Activated naive CD4-positive, alpha-beta T cell treated with anti-CD3 and anti-CD28 coated beads for 36 hours (primary cell): ENCODE measurements at regions not wholly inside any gene's neighbourhood (a gene's known extent, or its start where the extent isn't known, plus 50 kb on each side); places are given as distances from the start of the nearest gene placed in this dataset.

Source experiments
- CTCF ChIA-PET: fragments of 350-600 bp; sonication (Branson Sonifier 250); formaldehyde crosslinking; loops from one replicate; lab custom pipeline; 2021; ENCODE audit warnings: antibody characterized with exemption; lab: Charles Lee
- DNase-seq: peaks from one replicate; pipeline ENCODE4 v3.0.0-alpha.2; 2020
- H3K27ac Mint-ChIP-seq: one replicate; pipeline ENCODE4 v1.8.0; 2021; ENCODE audit warnings: mild to moderate bottlenecking, mixed read lengths
- H3K27me3 Mint-ChIP-seq: one replicate; pipeline ENCODE4 v1.8.0; 2021; ENCODE audit warnings: low read depth, mixed read lengths
- H3K36me3 Mint-ChIP-seq: one replicate; pipeline ENCODE4 v1.8.0; 2021; ENCODE audit warnings: low read depth, mixed read lengths
- H3K4me1 Mint-ChIP-seq: one replicate; pipeline ENCODE4 v1.8.0; 2021; ENCODE audit warnings: low read depth, mixed read lengths
- H3K4me3 Mint-ChIP-seq: one replicate; pipeline ENCODE4 v1.8.0; 2021; ENCODE audit warnings: mild to moderate bottlenecking, moderate library complexity, mixed read lengths
- H3K9me3 Mint-ChIP-seq: one replicate; pipeline ENCODE4 v1.8.0; 2021; ENCODE audit warnings: mixed read lengths
- intact Hi-C: fragments of 100-400 bp; cut with micrococcal nuclease; formaldehyde crosslinking; loops from one replicate; pipeline ENCODE4 v1.15.1; 2023

- Mint-ChIP-seq H3K27me3 (peaks cover 2% of the 10 kb centered on the region), H3K9me3 (no peaks in the 10 kb centered on the region), H3K4me1 (peaks cover 3% of the 10 kb centered on the region), H3K27ac (no peak overlapping the region), H3K4me3 (no peak overlapping the region), H3K36me3 (no peaks in the 10 kb centered on the region)
- CTCF ChIA-PET, result interaction anchor here (0.7 to 1.0 kb wide), 4 partner anchors 29 to 431 kb away, joined by 3 to 5 read pairs (median 4); no protein-coding TSS in a partner anchor
- DNase-seq, result no peak
- intact Hi-C loops, result no loop called here
Observed at GRCh38 chr13:73195091-73195490, 136.3 kb downstream of the KLF5 start.

- H3K27ac Mint-ChIP-seq, result no peak overlapping the region
- DNase-seq, result no peak
- peaks cover 2% of the 10 kb centered on the region for H3K27me3 Mint-ChIP-seq
- no peak overlapping the region for H3K4me3 Mint-ChIP-seq
- CTCF ChIA-PET, result no interaction called here
- no peaks in the 10 kb centered on the region for H3K9me3 Mint-ChIP-seq
- intact Hi-C loops, result no loop called here
- H3K4me1 Mint-ChIP-seq, result peaks cover 4% of the 10 kb centered on the region
- H3K36me3 Mint-ChIP-seq, result no peaks in the 10 kb centered on the region
Observed at GRCh38 chr13:73194310-73194709, 135.5 kb downstream of the KLF5 start.

GRCh38 chr13:73193554-73193953, 134.7 kb downstream of the KLF5 start:
- Mint-ChIP-seq H3K9me3 (no peaks in the 10 kb centered on the region), H3K4me1 (peaks cover 4% of the 10 kb centered on the region), H3K4me3 (no peak overlapping the region), H3K27ac (no peak overlapping the region), H3K36me3 (no peaks in the 10 kb centered on the region), H3K27me3 (peaks cover 2% of the 10 kb centered on the region)
- intact Hi-C loops, result no loop called here
- no peak for DNase-seq
- CTCF ChIA-PET, result interaction anchor here (0.5 kb wide), 1 partner anchor 166 kb away, joined by 3 read pairs; no protein-coding TSS in a partner anchor

- Mint-ChIP-seq H3K9me3 (no peaks in the 10 kb centered on the region), H3K27me3 (peaks cover 2% of the 10 kb centered on the region), H3K4me1 (peaks cover 4% of the 10 kb centered on the region), H3K36me3 (no peaks in the 10 kb centered on the region), H3K4me3 (no peak overlapping the region), H3K27ac (no peak overlapping the region)
- CTCF ChIA-PET, result no interaction called here
- DNase-seq, result no peak
- intact Hi-C loops, result no loop called here
Observed at GRCh38 chr13:73190477-73190876, 131.7 kb downstream of the KLF5 start.

DNA sequence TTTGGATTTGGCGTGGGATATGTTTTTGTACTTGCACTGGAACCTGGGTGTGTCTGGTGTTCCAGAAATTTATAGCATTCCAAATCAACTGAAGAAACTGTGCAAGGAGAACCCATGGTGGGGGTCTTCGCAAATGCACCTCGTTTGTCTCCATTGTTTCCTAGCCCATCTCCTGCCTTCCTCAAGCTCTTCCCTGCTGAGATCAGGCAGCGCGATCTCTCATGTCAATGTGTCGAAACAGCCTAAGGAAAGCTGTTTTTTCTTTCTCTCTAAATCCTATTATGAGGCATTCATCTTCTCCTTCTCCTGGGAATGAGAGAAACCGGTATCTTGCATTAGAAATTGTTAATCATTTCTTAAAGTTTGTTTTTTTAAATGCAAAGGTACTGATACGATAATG, 131.0 kb downstream of the KLF5 start:
- Mint-ChIP-seq H3K36me3 (no peaks in the 10 kb centered on the region), H3K4me3 (no peak overlapping the region), H3K4me1 (peaks cover 4% of the 10 kb centered on the region), H3K27me3 (peaks cover 2% of the 10 kb centered on the region), H3K27ac (no peak overlapping the region), H3K9me3 (no peaks in the 10 kb centered on the region)
- CTCF ChIA-PET, result no interaction called here
- intact Hi-C loops, result no loop called here
- no peak for DNase-seq

GRCh38 chr13:73189362-73189761, 130.6 kb downstream of the KLF5 start:
- CTCF ChIA-PET, result no interaction called here
- Mint-ChIP-seq H3K4me3 (no peak overlapping the region), H3K4me1 (peaks cover 4% of the 10 kb centered on the region), H3K27me3 (peaks cover 2% of the 10 kb centered on the region), H3K9me3 (no peaks in the 10 kb centered on the region), H3K27ac (no peak overlapping the region), H3K36me3 (no peaks in the 10 kb centered on the region)
- intact Hi-C loops, result no loop called here
- no peak for DNase-seq

- intact Hi-C loops, result no loop called here
- Mint-ChIP-seq H3K36me3 (no peaks in the 10 kb centered on the region), H3K4me3 (no peak overlapping the region), H3K27ac (no peak overlapping the region), H3K4me1 (peaks cover 4% of the 10 kb centered on the region), H3K27me3 (no peaks in the 10 kb centered on the region), H3K9me3 (no peaks in the 10 kb centered on the region)
- DNase-seq, result no peak
- CTCF ChIA-PET, result no interaction called here
Observed at GRCh38 chr13:73187106-73187505, 128.3 kb downstream of the KLF5 start.

- Mint-ChIP-seq H3K36me3 (no peaks in the 10 kb centered on the region), H3K27ac (no peak overlapping the region), H3K4me3 (no peak overlapping the region), H3K9me3 (no peaks in the 10 kb centered on the region), H3K27me3 (no peaks in the 10 kb centered on the region), H3K4me1 (no peaks in the 10 kb centered on the region)
- no peak for DNase-seq
- intact Hi-C loops, result no loop called here
- CTCF ChIA-PET, result no interaction called here
Observed at GRCh38 chr13:73179650-73180274, 121.0 kb downstream of the KLF5 start.

- Mint-ChIP-seq H3K4me3 (no peak overlapping the region), H3K27me3 (no peaks in the 10 kb centered on the region), H3K36me3 (no peaks in the 10 kb centered on the region), H3K27ac (no peak overlapping the region), H3K9me3 (no peaks in the 10 kb centered on the region), H3K4me1 (no peaks in the 10 kb centered on the region)
- CTCF ChIA-PET, result no interaction called here
- intact Hi-C loops, result no loop called here
- no peak for DNase-seq
Observed at GRCh38 chr13:73177916-73178565, 119.2 kb downstream of the KLF5 start.

DNA sequence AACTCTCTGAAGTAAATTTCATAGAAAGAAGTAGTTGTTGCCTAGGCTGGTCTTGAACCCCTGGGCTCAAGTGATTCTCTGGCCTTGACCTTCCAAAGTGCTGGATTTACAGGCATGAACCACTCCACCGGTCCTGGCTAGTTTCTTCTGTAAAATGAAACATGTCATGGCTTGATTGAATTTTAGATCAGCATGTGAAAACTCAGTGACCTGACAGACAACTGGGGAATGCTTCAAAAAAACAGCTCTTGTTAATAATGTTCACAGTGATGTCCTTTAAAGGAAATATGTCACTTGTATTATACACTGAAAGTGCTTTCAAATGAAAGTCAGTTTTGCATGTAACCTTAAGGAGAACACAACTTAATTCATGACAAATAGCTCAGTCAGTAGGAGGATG, 118.2 kb downstream of the KLF5 start:
- H3K27ac Mint-ChIP-seq, result no peak overlapping the region
- no peak for DNase-seq
- CTCF ChIA-PET, result interaction anchor here (0.6 kb wide), 1 partner anchor 297 kb away, joined by 4 read pairs; no protein-coding TSS in a partner anchor
- H3K27me3 Mint-ChIP-seq, result no peaks in the 10 kb centered on the region
- no peak overlapping the region for H3K4me3 Mint-ChIP-seq
- H3K4me1 Mint-ChIP-seq, result peaks cover under 1% of the 10 kb centered on the region
- H3K9me3 Mint-ChIP-seq, result no peaks in the 10 kb centered on the region
- H3K36me3 Mint-ChIP-seq, result no peaks in the 10 kb centered on the region
- intact Hi-C loops, result no loop called here

DNA sequence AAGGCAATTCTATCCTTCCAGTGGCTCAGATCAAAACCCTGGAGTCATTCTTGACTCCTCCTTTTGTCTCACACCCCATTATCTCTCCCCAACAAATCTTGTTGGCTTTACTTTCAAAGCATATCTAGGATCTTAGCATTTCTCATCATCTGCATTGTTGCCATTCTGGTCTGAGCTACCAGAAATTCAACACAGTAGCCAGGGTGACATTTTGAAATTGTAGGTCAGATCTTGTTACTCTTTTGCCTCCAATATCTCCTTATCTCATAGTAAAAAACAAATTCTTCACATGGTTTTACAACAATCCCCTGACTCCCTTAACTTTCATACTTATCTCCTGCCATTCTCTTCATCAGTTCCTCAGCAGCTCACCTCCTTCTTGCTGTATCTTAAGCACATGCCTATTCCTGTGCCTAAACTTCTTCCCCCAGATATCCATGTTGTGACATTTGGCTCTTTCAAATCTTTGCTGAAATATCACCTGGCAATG, 115.8 kb downstream of the KLF5 start:
- CTCF ChIA-PET, result no interaction called here
- intact Hi-C loops, result no loop called here
- H3K4me3 Mint-ChIP-seq, result no peak overlapping the region
- peaks cover 2% of the 10 kb centered on the region for H3K4me1 Mint-ChIP-seq
- DNase-seq, result no peak
- H3K27me3 Mint-ChIP-seq, result no peaks in the 10 kb centered on the region
- H3K36me3 Mint-ChIP-seq, result no peaks in the 10 kb centered on the region
- H3K27ac Mint-ChIP-seq, result no peak overlapping the region
- H3K9me3 Mint-ChIP-seq, result no peaks in the 10 kb centered on the region

- Mint-ChIP-seq H3K9me3 (no peaks in the 10 kb centered on the region), H3K27ac (no peak overlapping the region), H3K4me3 (no peak overlapping the region), H3K27me3 (no peaks in the 10 kb centered on the region), H3K36me3 (no peaks in the 10 kb centered on the region), H3K4me1 (peaks cover 2% of the 10 kb centered on the region)
- intact Hi-C loops, result no loop called here
- CTCF ChIA-PET, result no interaction called here
- DNase-seq, result no peak
Observed at GRCh38 chr13:73173279-73173811, 114.5 kb downstream of the KLF5 start.

DNA sequence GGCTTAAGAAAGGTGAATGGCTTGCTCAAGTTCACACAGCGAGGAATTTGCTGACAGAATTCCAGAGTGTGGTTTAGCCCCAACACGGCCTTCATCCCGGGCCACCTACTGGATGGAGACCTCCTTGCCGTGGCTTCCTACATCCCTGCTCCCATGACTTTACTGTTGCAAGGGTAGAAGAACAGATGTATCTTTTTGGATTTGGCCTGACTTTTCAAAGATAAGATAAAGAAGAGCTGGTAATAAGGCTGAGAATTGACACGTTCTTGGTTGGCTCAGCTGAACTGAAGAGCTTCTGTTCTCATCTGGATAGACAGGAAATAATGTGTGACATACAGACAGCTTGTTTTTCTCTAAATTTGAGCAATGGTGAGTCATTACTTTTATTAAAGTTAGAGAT, 113.1 kb downstream of the KLF5 start:
- Mint-ChIP-seq H3K36me3 (no peaks in the 10 kb centered on the region), H3K27ac (no peak overlapping the region), H3K4me1 (peaks cover 5% of the 10 kb centered on the region), H3K9me3 (no peaks in the 10 kb centered on the region), H3K4me3 (no peak overlapping the region), H3K27me3 (no peaks in the 10 kb centered on the region)
- DNase-seq, result no peak
- CTCF ChIA-PET, result no interaction called here
- intact Hi-C loops, result no loop called here
